ENCODE measurements at regions not wholly inside any gene's neighbourhood (a gene's known extent, or its start where the extent isn't known, plus 50 kb on each side); places are given as distances from the start of the nearest gene placed in this dataset.
"Not testable (repeated sequence)": the region's sequence is repeated elsewhere in the genome, so short reads cannot be mapped to it uniquely, and the experiment has no call there.

- no peak for DNase-seq
Measured at GRCh38 chr1:105459759-105460158, 1596.7 kb upstream of the PRMT6 start.

- DNase-seq = no peak
Measured at GRCh38 chr1:105462308-105462707, 1594.2 kb upstream of the PRMT6 start.

GRCh38 chr1:105467549-105467948, 1588.9 kb upstream of the PRMT6 start:
- no peak for DNase-seq

- not testable (repeated sequence) for DNase-seq
Measured at GRCh38 chr1:105470541-105470940, 1585.9 kb upstream of the PRMT6 start.

- DNase-seq = no peak
Measured at GRCh38 chr1:105483436-105483835, 1573.0 kb upstream of the PRMT6 start.

GRCh38 chr1:105485207-105485606, 1571.3 kb upstream of the PRMT6 start:
- DNase-seq = no peak

- DNase-seq = no peak
Measured at GRCh38 chr1:105492921-105493320, 1563.6 kb upstream of the PRMT6 start.

- no peak for DNase-seq
Measured at GRCh38 chr1:105516068-105516467, 1540.4 kb upstream of the PRMT6 start.

GRCh38 chr1:105533996-105534395, 1522.5 kb upstream of the PRMT6 start:
- DNase-seq = no peak

GRCh38 chr1:105544475-105544874, 1512.0 kb upstream of the PRMT6 start:
- DNase-seq = no peak

- no peak for DNase-seq
Measured at GRCh38 chr1:105556266-105556665, 1500.2 kb upstream of the PRMT6 start.

- no peak for DNase-seq
Measured at GRCh38 chr1:105558023-105558422, 1498.5 kb upstream of the PRMT6 start.

GRCh38 chr1:105565006-105565405, 1491.5 kb upstream of the PRMT6 start:
- DNase-seq = no peak

GRCh38 chr1:105585791-105586190, 1470.7 kb upstream of the PRMT6 start:
- no peak for DNase-seq

- no peak for DNase-seq
Measured at GRCh38 chr1:105591681-105592080, 1464.8 kb upstream of the PRMT6 start.

GRCh38 chr1:105608713-105609112, 1447.8 kb upstream of the PRMT6 start:
- DNase-seq = no peak

- no peak for DNase-seq
Measured at GRCh38 chr1:105626276-105626987, 1430.0 kb upstream of the PRMT6 start.

GRCh38 chr1:105631153-105631744, 1425.2 kb upstream of the PRMT6 start:
- not testable (repeated sequence) for DNase-seq

- no peak for DNase-seq
Measured at GRCh38 chr1:105632342-105633196, 1423.9 kb upstream of the PRMT6 start.

GRCh38 chr1:105636052-105636451, 1420.4 kb upstream of the PRMT6 start:
- no peak for DNase-seq

- no peak for DNase-seq
Measured at GRCh38 chr1:105641407-105641806, 1415.1 kb upstream of the PRMT6 start.

- DNase-seq = no peak
Measured at GRCh38 chr1:105652109-105652508, 1404.4 kb upstream of the PRMT6 start.

GRCh38 chr1:105655032-105655431, 1401.4 kb upstream of the PRMT6 start:
- DNase-seq = no peak

GRCh38 chr1:105664495-105664894, 1392.0 kb upstream of the PRMT6 start:
- DNase-seq = no peak
